HG02938 (cell line): ENCODE measurements at regions not wholly inside any gene's neighbourhood (a gene's known extent, or its start where the extent isn't known, plus 50 kb on each side); places are given as distances from the start of the nearest gene placed in this dataset.
"Not testable (repeated sequence)": the region's sequence is repeated elsewhere in the genome, so short reads cannot be mapped to it uniquely, and the experiment has no call there.

Experiments
- ATAC-seq: cut with Tn5 transposase; IDR thresholded peaks from one replicate; pipeline ENCODE4 v1.9.1; 2021; ENCODE audit warnings: mild to moderate bottlenecking, moderate library complexity; ENCODE audit not compliant: unreplicated experiment

- ATAC-seq: no peak
Observed at GRCh38 chr5:155678371-155678770, 648.6 kb upstream of the SGCD start.

- ATAC-seq: no peak
Observed at GRCh38 chr5:155679530-155679929, 647.4 kb upstream of the SGCD start.

- no peak for ATAC-seq
Observed at GRCh38 chr5:155684417-155684816, 642.5 kb upstream of the SGCD start.

GRCh38 chr5:155686131-155686530, 640.8 kb upstream of the SGCD start:
- ATAC-seq: no peak

- ATAC-seq: no peak
Observed at GRCh38 chr5:155689406-155689805, 637.6 kb upstream of the SGCD start.

GRCh38 chr5:155696362-155696761, 630.6 kb upstream of the SGCD start:
- no peak for ATAC-seq

GRCh38 chr5:155697236-155697635, 629.7 kb upstream of the SGCD start:
- ATAC-seq: no peak

GRCh38 chr5:155699385-155699784, 627.6 kb upstream of the SGCD start:
- ATAC-seq: no peak

GRCh38 chr5:155700333-155700732, 626.6 kb upstream of the SGCD start:
- ATAC-seq: no peak

- ATAC-seq: no peak
Observed at GRCh38 chr5:155711882-155712281, 615.1 kb upstream of the SGCD start.

GRCh38 chr5:155714435-155714834, 612.5 kb upstream of the SGCD start:
- not testable (repeated sequence) for ATAC-seq

GRCh38 chr5:155726267-155726666, 600.7 kb upstream of the SGCD start:
- ATAC-seq: no peak

GRCh38 chr5:155727512-155728145, 599.3 kb upstream of the SGCD start:
- no peak for ATAC-seq

GRCh38 chr5:155728146-155728856, 598.7 kb upstream of the SGCD start:
- no peak for ATAC-seq

GRCh38 chr5:155728857-155729683, 597.9 kb upstream of the SGCD start:
- ATAC-seq: no peak

GRCh38 chr5:155729684-155730059, 597.3 kb upstream of the SGCD start:
- ATAC-seq: no peak

GRCh38 chr5:155732587-155733376, 594.2 kb upstream of the SGCD start:
- ATAC-seq: no peak

GRCh38 chr5:155733935-155734334, 593.0 kb upstream of the SGCD start:
- no peak for ATAC-seq

- no peak for ATAC-seq
Observed at GRCh38 chr5:155735388-155735787, 591.6 kb upstream of the SGCD start.

GRCh38 chr5:155738616-155739015, 588.3 kb upstream of the SGCD start:
- no peak for ATAC-seq
